HG02588 (cell line): ENCODE measurements at regions not wholly inside any gene's neighbourhood (a gene's known extent, or its start where the extent isn't known, plus 50 kb on each side); places are given as distances from the start of the nearest gene placed in this dataset.
"Not testable (repeated sequence)": the region's sequence is repeated elsewhere in the genome, so short reads cannot be mapped to it uniquely, and the experiment has no call there.

Source experiments
- ATAC-seq: cut with Tn5 transposase; IDR thresholded peaks from one replicate; pipeline ENCODE4 v1.9.1; 2021; ENCODE audit warnings: mild to moderate bottlenecking, moderate library complexity; ENCODE audit not compliant: unreplicated experiment

- no peak for ATAC-seq
These were observed 343.2 kb upstream of the ONECUT1 start for GRCh38 chr15:53133255-53133850.

- ATAC-seq, result no peak
These were observed 340.8 kb upstream of the ONECUT1 start for GRCh38 chr15:53130943-53131342.

DNA sequence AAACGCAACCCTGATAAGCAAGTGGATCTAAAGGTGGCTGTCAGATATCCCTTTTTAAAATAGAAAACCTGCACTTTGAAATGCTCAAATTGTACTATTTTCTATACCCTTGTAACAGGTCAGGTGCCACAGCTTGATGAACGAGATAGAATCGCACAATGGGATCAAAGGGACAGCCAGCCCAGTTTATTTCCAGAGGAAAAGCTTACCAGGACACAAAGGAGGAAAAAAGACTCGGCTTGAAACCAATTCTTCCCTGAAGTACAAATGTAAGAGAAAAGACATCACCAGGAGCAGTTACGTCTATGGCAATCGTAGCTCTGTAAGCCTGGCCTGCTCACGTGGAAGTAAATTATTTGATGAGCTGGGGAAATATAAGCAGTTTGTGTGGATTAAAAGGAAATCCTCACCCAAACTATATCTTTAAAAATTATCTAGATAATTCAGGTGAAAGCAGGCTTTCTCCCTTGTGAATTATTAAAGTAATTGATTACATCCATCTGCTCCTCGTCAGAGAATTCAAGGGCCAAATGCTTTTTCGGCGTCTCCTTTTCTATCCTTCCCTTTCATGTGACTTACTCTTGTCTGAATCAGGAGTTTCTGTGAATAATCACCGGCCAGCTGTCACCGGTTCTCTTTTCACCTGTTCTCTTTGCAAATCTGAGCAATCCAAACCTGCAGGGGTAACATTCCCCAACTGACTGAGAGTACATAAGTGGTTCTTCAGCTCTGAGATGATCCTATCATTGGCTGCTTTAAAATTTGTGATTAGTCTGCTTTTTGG, 339.2 kb upstream of the ONECUT1 start:
- no peak for ATAC-seq

GRCh38 chr15:53128652-53129051, 338.5 kb upstream of the ONECUT1 start:
- no peak for ATAC-seq

DNA sequence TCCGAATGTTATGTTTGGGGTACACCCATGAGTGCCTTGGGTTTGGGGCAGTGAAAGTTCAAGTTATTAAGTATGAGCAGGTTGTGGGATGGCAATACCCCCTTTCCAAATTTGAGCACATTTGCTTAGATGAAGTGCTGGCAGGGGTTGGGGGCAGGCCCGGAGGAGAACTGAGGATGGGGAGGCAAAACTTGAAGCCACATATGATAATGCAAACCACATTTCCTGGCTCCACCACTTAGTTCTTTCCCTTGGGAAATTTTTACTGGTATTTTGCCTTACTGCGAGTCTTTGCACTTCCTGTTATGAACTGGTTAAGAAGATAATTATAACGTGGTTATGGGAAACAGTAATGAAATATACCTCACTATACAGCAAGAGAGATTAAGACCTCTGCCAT, 336.0 kb upstream of the ONECUT1 start:
- no peak for ATAC-seq

DNA sequence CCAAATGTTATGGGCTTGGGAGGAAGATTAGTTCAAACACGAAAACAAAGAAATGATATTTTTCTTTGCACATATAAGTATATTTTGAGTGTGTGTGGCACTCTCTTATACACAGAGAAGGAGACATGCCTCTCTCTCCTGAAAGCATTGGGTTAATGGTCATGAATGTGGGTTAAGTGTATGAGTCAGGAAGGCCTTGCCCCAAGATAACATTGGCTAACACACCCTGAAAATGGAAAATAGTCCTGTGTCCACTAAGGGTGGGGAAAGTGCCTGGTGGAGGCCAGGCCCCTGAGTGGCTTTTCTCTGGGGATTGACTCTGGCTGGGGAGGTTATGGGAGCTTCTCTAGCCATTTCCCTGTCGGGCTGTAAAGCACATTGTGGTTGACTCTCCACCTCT, 332.7 kb upstream of the ONECUT1 start:
- ATAC-seq, result no peak

- not testable (repeated sequence) for ATAC-seq
These were observed 326.8 kb upstream of the ONECUT1 start for GRCh38 chr15:53116915-53117314.

DNA sequence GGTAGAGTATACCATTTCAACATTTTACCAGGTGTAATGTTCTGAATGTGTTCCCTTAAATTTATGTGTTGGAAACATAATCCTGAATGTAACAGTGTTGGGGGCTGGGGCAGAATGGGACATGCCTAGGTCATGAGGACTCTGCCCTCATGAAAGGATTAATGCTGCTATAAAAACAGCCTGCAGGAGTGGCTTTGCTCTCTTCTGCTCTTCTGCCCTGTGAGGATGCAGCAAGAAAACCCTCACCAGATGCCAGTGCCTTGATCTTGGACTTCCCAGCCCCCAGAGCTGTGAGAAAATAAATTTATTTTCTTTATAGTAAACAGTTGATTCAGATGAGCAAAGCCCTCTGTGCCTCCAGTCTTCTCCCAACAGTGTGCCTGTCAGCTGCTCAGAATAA, 326.0 kb upstream of the ONECUT1 start:
- ATAC-seq, result no peak

- no peak for ATAC-seq
These were observed 325.4 kb upstream of the ONECUT1 start for GRCh38 chr15:53115563-53115962.

DNA sequence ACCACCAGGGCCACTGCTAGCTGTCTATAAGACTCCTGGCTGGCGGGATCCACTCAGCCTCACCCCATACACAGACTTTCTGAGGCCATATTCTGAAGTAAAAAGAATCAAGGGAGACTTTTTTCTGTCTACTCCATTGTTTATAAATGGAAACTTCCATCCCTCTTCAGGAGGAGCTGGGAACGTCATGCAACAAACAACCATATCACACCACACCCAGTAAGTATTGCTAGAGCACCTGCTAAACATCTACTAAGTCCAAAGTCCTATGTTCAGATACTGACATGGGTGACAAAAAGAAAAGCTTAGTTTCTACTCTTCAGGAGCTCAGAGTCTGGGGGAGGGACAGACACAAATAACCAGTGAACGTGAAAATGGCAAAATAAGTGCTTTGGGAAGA, 324.8 kb upstream of the ONECUT1 start:
- ATAC-seq, result no peak

DNA sequence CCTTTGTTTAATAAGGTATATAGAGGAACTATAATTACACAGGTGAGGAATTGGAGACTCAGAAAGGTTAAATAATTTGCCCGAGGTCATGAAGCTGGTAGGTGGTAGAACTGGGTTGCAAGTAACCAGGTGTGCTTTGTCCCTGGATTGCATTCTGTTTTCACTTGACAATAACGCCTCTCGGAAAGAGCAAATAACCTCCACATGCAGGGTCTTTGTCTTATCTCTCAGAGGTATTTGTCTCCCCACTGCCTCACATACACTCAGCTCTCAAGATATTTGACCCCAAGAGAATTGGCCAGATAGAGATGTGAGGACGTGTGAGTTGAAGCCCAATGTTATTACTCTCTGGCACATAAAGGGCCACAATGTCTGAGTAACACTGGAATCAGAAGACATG, 320.9 kb upstream of the ONECUT1 start:
- ATAC-seq, result no peak

DNA sequence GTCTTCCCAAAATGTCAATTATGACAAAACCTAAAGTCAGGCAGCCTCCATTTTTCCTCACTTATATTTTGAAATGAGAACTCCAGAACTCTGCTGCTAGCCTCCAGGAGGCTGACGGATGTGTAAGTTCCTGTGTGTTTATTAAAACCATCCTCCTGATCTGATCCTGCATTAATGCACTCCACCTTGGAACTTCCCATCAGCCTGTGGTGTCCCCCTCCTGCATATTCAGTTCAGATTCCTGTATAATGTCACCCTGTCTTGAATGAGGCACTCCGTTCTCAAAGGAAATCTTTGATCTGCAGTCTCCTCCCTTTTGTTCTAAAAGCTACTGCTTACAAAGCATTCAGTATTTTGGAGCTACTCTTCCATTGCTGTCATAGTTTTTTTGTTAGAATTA, 318.2 kb upstream of the ONECUT1 start:
- ATAC-seq, result no peak

DNA sequence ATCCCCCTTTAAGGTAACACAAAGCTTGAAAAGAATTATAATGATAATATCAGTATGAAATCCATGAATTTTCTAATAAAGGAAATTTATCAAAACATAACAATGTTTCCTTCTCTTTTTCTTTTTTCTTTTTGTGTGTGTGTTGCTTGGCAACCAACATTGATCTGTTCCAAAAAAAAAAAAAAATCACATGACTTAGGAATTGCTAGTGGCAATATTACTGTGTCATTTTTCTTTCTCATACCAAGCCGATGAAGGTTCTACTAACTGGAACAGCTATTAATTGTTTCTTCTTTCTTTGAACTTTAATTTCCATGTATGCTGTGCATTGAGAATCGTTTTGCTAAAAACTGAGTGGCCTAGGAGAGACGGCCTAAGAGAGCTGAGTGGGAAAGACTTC, 317.7 kb upstream of the ONECUT1 start:
- no peak for ATAC-seq

- ATAC-seq, result no peak
These were observed 316.6 kb upstream of the ONECUT1 start for GRCh38 chr15:53106505-53107286.

DNA sequence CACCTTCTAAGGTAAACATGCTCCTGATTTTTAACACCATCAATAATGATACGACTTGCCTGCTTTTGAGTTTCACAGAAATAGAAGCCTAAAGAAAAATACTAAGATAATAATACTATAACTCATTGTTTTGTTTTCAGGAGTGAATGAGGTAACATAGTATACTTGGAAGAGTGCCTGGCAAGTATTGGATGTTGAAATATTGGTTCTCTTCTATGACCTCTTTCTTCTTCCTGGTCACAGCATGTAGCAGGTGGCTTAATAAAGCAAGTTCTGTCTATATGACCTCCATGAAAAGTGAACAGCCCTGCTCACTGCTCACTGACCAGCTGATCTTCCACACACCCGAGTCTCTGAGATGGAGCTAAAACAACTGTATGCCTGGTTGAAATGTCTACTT, 312.3 kb upstream of the ONECUT1 start:
- ATAC-seq, result no peak

DNA sequence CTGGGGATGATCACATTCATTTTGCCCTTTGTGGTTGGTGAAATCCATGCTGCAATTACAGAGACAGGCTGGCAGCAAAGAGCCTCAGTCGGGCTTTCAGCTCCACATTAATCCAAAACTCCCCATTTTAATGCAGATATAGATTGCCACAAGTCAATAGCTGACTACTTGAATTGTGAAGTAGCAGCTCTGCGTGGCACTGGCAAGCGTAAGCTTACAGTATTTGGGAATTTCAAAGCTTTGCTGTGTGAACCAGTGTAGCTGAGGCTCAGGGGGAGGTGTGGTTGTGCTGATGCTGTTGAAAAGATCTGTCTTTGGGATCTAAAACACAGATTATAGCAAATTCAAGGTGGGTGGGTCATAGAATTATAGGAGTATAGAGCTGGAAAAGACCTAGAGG, 290.3 kb upstream of the ONECUT1 start:
- no peak for ATAC-seq

GRCh38 chr15:53074221-53074620, 284.1 kb upstream of the ONECUT1 start:
- no peak for ATAC-seq

GRCh38 chr15:53072077-53072476, 281.9 kb upstream of the ONECUT1 start:
- no peak for ATAC-seq

- no peak for ATAC-seq
These were observed 278.5 kb upstream of the ONECUT1 start for GRCh38 chr15:53068636-53069035.

DNA sequence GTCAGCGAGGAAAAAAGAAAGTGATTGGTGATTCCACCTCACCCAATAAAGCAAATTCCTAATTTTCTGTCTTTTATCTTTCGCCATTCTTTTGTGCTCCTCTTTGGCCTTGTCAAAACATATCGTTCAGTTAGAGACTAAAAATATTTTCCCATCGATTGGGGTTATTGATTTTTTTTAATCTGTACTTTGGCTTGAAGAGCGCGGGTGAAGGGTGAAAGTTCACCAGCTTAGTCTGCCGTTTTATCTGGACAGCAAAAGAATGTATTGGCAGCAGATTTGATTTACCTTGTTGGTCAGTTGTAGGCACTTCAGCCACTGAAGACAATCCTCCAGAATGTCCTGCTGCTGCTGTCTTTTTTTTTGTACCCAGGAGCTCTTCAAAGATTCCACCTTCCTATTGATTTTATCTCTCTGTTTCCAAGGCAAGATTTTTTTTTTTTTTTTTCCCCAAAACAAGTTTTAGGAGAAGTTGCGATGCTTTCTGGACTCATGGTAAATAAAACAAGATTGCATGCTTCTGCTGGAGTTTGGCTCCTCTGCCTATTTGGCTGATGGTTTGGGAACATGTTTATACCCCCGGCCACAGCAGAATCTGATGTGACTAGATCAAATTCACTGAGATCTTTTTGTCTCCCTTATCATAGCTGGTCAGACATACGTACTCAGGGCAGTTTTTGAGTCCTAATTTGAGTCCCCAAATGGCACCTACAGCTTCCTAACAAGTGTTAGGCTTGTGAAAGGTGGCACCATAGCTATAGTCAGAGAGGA, 269.3 kb upstream of the ONECUT1 start:
- ATAC-seq, result no peak

DNA sequence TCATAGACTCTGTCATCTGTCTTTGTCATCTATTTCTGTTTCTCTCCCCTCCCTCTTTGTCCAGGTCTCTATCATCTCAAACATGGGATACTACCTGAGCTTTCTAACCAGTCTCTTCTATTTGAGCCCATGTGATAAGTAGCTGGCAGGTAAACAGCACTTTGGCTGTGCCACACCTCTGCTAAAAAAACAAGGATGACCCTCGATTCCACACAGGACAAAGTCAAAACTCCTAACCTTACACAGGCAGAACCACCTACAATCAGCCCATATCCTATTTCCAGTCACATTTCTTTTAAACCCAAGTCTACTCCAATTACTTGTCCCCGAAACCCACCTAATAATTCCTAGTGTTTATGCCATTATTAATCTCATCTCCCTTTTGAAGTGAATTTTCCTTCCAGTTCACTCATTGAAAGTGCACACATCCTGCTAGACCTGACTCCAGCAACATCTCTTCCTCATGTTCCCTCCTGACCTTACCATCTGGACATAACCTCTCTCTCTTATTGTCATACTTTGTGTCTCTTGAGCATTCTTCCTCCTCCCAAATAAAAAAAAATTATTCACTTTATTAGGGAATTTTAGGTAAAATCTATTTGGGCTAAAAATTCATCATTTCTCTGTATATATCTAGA, 256.1 kb upstream of the ONECUT1 start:
- ATAC-seq, result no peak
